ENCODE measurements at regions not wholly inside any gene's neighbourhood (a gene's known extent, or its start where the extent isn't known, plus 50 kb on each side); places are given as distances from the start of the nearest gene placed in this dataset.

DNA sequence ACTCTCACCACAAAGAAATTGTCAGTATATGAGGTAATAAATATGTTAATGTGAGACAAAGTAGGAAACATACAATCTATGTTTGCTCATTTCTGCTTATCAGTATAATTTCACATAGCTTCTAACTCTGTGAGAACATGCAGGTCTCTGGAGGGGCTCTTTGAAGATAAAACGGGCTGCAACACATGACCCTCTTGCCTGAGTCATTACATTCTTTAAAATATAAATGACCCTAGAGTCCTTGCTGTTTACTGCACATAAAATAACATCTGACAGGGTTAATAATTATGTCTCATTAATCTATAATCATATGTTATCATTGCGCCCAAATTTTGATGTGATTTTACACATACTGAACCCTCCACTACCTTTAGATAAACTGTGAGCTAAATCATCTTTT, 681.5 kb downstream of the ARAP2 start:
- TF ChIP-seq, protein P1, sequence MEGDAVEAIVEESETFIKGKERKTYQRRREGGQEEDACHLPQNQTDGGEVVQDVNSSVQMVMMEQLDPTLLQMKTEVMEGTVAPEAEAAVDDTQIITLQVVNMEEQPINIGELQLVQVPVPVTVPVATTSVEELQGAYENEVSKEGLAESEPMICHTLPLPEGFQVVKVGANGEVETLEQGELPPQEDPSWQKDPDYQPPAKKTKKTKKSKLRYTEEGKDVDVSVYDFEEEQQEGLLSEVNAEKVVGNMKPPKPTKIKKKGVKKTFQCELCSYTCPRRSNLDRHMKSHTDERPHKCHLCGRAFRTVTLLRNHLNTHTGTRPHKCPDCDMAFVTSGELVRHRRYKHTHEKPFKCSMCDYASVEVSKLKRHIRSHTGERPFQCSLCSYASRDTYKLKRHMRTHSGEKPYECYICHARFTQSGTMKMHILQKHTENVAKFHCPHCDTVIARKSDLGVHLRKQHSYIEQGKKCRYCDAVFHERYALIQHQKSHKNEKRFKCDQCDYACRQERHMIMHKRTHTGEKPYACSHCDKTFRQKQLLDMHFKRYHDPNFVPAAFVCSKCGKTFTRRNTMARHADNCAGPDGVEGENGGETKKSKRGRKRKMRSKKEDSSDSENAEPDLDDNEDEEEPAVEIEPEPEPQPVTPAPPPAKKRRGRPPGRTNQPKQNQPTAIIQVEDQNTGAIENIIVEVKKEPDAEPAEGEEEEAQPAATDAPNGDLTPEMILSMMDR (conservative IDR thresholded peaks at IDR 0.05; ENCODE audit: low read depth, low read length) = no peak
- no peak for TF ChIP-seq EZH2 (IDR thresholded peaks at IDR 0.05; ENCODE audit: borderline replicate concordance, low read depth, low read length, poor library complexity, severe bottlenecking)
